PFSK-1 (cell line): ENCODE measurements at regions not wholly inside any gene's neighbourhood (a gene's known extent, or its start where the extent isn't known, plus 50 kb on each side); places are given as distances from the start of the nearest gene placed in this dataset.

Experiments used
- FOXP2 ChIP-seq: optimal IDR thresholded peaks from 2 replicates; pipeline ENCODE3; 2011; ENCODE audit warnings: borderline replicate concordance, control low read depth, inconsistent platforms; ENCODE audit not compliant: insufficient read depth; ENCODE audit errors: extremely low read length, extremely low read depth
- POLR2AphosphoS5 ChIP-seq: IDR thresholded peaks from 2 replicates; pipeline ENCODE4 v1.6.1; 2012; ENCODE audit warnings: low read depth, mild to moderate bottlenecking, control low read depth, low read length, moderate library complexity
- REST ChIP-seq, 2 experiments: IDR thresholded peaks; 2 replicates each; pipeline versions ENCODE4 v1.6.1 to v1.8.0; 2011 to 2012; ENCODE audit warnings: low read depth in 2 of 2, low read length in 2 of 2, control low read depth in 1 of 2, inconsistent platforms in 1 of 2, mild to moderate bottlenecking in 1 of 2, moderate library complexity in 1 of 2; ENCODE audit not compliant: insufficient read depth in 1 of 2
- SIN3A ChIP-seq: IDR thresholded peaks from 2 replicates; pipeline ENCODE4 v1.6.1; 2012; ENCODE audit warnings: mild to moderate bottlenecking, low read length, moderate library complexity, borderline replicate concordance; ENCODE audit not compliant: insufficient read depth
- TAF1 ChIP-seq: IDR thresholded peaks from 2 replicates; pipeline ENCODE4 v1.6.1; 2012; ENCODE audit warnings: low read length, control low read depth, borderline replicate concordance; ENCODE audit not compliant: insufficient read depth

- TF ChIP-seq REST (IDR thresholded peaks at IDR 0.05; ENCODE audit: insufficient read depth in 1 of 2, low read depth in 2 of 2, low read length in 2 of 2) = no peak
- no peak for TF ChIP-seq SIN3A
- no peak for TF ChIP-seq POLR2AphosphoS5
- no peak for TF ChIP-seq TAF1
- no peak for TF ChIP-seq FOXP2
Measured at GRCh38 chr12:58358369-58358768, 417.0 kb downstream of the ATP23 start.
